Activated CD4-positive, alpha-beta memory T cell treated with anti-CD3 and anti-CD28 coated beads for 36 hours (primary cell): ENCODE measurements at regions not wholly inside any gene's neighbourhood (a gene's known extent, or its start where the extent isn't known, plus 50 kb on each side); places are given as distances from the start of the nearest gene placed in this dataset.

ENCODE experiments used
- CTCF ChIA-PET: fragments of 350-600 bp; sonication (Branson Sonifier 250); formaldehyde crosslinking; loops from one replicate; lab custom pipeline; 2021; ENCODE audit warnings: antibody characterized with exemption, inconsistent platforms; lab: Charles Lee
- POLR2A ChIA-PET: fragments of 350-600 bp; sonication (Branson Sonifier 250); formaldehyde crosslinking; loops from one replicate; lab custom pipeline; 2021; ENCODE audit warnings: antibody characterized with exemption; lab: Charles Lee
- DNase-seq: peaks from one replicate; pipeline ENCODE4 v3.0.0-alpha.2; 2020
- H3K27ac Mint-ChIP-seq: one replicate; pipeline ENCODE4 v1.8.0; 2021; ENCODE audit warnings: mixed read lengths
- H3K27me3 Mint-ChIP-seq: one replicate; pipeline ENCODE4 v1.8.0; 2021; ENCODE audit warnings: mixed read lengths
- H3K36me3 Mint-ChIP-seq: one replicate; pipeline ENCODE4 v1.8.0; 2021; ENCODE audit warnings: mixed read lengths
- H3K4me1 Mint-ChIP-seq: one replicate; pipeline ENCODE4 v1.8.0; 2021; ENCODE audit warnings: low read depth, mixed read lengths
- H3K4me3 Mint-ChIP-seq: one replicate; pipeline ENCODE4 v1.8.0; 2021; ENCODE audit warnings: mild to moderate bottlenecking, mixed read lengths
- H3K9me3 Mint-ChIP-seq: one replicate; pipeline ENCODE4 v1.8.0; 2021; ENCODE audit warnings: mixed read lengths
- intact Hi-C: fragments of 100-400 bp; cut with micrococcal nuclease; formaldehyde crosslinking; loops from one replicate; pipeline ENCODE4 v1.15.1; 2023

DNA sequence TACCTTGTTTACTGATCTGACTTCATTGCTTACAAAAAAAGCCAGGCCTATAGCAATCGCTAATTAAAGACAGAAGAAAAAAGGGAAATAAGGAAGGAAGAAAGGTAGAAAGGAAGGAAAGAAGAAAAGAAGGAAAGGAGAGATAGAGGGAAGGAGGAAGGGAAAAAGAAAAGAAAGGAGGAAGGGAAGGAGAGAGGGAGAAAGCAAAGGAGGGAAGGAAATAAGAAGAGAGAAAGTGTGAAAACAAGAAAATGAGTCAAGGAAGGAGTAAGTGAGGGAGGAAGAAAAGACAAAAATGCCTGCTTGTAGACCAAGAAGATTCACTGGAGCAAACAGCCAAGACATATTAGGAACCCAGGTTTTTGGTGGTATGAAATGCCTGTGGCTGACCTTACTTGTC is 57.0 kb upstream of the MAGEB16 start:
- Mint-ChIP-seq H3K27ac (no peak overlapping the region), H3K27me3 (no peaks in the 10 kb centered on the region), H3K4me1 (no peaks in the 10 kb centered on the region), H3K9me3 (no peaks in the 10 kb centered on the region), H3K36me3 (no peaks in the 10 kb centered on the region), H3K4me3 (no peak overlapping the region)
- no peak for DNase-seq
- CTCF ChIA-PET: no interaction called here
- POLR2A ChIA-PET: no interaction called here
- intact Hi-C loops: no loop called here

DNA sequence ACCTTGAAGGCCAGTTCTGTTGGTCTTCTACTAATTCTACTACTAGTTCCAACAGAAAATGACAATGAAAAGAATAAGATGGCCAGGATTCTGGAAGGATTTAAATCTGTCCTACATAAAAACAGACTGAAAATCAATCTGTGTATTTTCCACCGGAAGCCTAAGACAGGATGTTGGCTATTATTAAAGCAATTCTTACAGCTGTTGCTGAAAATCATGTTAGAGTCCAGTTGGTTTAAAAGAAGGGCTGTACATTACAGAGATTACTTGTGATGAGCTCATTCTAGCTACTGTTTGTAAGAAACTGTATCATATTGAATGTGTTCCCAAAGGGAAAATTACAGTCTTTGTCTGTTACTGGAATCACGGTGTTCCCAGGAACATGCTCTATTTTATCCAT is 54.8 kb upstream of the MAGEB16 start:
- CTCF ChIA-PET: no interaction called here
- H3K9me3 Mint-ChIP-seq: peaks cover 3% of the 10 kb centered on the region
- H3K27me3 Mint-ChIP-seq: no peaks in the 10 kb centered on the region
- H3K36me3 Mint-ChIP-seq: no peaks in the 10 kb centered on the region
- H3K4me1 Mint-ChIP-seq: no peaks in the 10 kb centered on the region
- POLR2A ChIA-PET: no interaction called here
- no peak for DNase-seq
- no peak overlapping the region for H3K27ac Mint-ChIP-seq
- H3K4me3 Mint-ChIP-seq: no peak overlapping the region
- intact Hi-C loops: no loop called here
